GM10248 (cell line): ENCODE measurements at regions not wholly inside any gene's neighbourhood (a gene's known extent, or its start where the extent isn't known, plus 50 kb on each side); places are given as distances from the start of the nearest gene placed in this dataset.

ENCODE experiments used
- CTCF ChIA-PET: fragments of 300-600 bp; sonication (Branson Sonifier 250); formaldehyde crosslinking; extraction: SDS; loops from one replicate; lab custom pipeline; 2021; ENCODE audit warnings: antibody characterized with exemption; lab: Yijun Ruan, JAX
- POLR2A ChIA-PET: fragments of 350-650 bp; sonication (Branson Sonifier 250); formaldehyde crosslinking; extraction: SDS; loops from one replicate; lab custom pipeline; 2020; ENCODE audit warnings: antibody characterized with exemption; lab: Yijun Ruan, JAX
- DNase-seq: peaks from one replicate; pipeline ENCODE4 v3.0.0; 2012; ENCODE audit errors: extremely low spot score
- TF ChIP-seq, protein P1 (sequence below): IDR thresholded peaks from 2 replicates; pipeline ENCODE4 v1.5.1; 2012; ENCODE audit warnings: mild to moderate bottlenecking, low read depth; ENCODE audit errors: extremely low read depth, missing control alignments, control extremely low read depth

- TF ChIP-seq, protein P1, sequence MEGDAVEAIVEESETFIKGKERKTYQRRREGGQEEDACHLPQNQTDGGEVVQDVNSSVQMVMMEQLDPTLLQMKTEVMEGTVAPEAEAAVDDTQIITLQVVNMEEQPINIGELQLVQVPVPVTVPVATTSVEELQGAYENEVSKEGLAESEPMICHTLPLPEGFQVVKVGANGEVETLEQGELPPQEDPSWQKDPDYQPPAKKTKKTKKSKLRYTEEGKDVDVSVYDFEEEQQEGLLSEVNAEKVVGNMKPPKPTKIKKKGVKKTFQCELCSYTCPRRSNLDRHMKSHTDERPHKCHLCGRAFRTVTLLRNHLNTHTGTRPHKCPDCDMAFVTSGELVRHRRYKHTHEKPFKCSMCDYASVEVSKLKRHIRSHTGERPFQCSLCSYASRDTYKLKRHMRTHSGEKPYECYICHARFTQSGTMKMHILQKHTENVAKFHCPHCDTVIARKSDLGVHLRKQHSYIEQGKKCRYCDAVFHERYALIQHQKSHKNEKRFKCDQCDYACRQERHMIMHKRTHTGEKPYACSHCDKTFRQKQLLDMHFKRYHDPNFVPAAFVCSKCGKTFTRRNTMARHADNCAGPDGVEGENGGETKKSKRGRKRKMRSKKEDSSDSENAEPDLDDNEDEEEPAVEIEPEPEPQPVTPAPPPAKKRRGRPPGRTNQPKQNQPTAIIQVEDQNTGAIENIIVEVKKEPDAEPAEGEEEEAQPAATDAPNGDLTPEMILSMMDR = no peak
- ChIA-PET POLR2A (no interaction called here), CTCF (no interaction called here)
- no peak for DNase-seq
Observed at GRCh38 chr1:2896824-2897223, 95.3 kb upstream of the TTC34 start.

GRCh38 chr1:2903226-2903625 lies 101.7 kb upstream of the TTC34 start:
- TF ChIP-seq, protein P1 = no peak
- DNase-seq = no peak
- CTCF ChIA-PET = no interaction called here
- POLR2A ChIA-PET = no interaction called here

GRCh38 chr1:2904191-2904590 lies 102.7 kb upstream of the TTC34 start:
- ChIA-PET CTCF (no interaction called here), POLR2A (no interaction called here)

DNA sequence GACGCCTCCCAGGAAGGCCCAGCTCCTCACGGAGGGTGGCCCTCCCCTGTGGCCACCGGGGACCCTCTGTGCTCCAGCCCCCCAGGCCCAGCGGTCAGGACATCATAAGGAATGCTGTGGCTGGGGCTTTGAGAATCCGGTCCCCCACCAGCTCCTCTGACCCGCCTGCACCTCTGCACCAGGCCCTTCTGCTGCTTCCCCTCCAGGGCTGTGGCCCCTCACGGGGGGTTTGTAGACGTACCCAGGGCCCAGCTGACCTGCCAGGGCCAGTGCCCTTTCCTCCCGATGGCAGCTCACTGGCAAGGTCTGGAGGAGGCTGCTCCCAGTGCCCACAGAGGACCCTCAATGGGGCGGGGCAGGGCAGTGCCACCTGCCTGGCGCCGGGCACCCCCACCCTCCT lies 103.9 kb upstream of the TTC34 start:
- CTCF ChIA-PET = no interaction called here
- no peak for DNase-seq

More at GRCh38 chr1:2904191-2904590, 102.7 kb upstream of the TTC34 start:
- TF ChIP-seq, protein P1 = no peak
- DNase-seq = no peak

GRCh38 chr1:2906085-2906484 lies 104.6 kb upstream of the TTC34 start:
- DNase-seq = no peak
- CTCF ChIA-PET = no interaction called here

More for the DNA sequence above, 103.9 kb upstream of the TTC34 start:
- POLR2A ChIA-PET = no interaction called here
- TF ChIP-seq, protein P1 = no peak

GRCh38 chr1:2906620-2907019 lies 105.1 kb upstream of the TTC34 start:
- no peak for DNase-seq
- CTCF ChIA-PET = no interaction called here
- POLR2A ChIA-PET = no interaction called here
- TF ChIP-seq, protein P1 = no peak

More at GRCh38 chr1:2906085-2906484, 104.6 kb upstream of the TTC34 start:
- TF ChIP-seq, protein P1 = no peak
- POLR2A ChIA-PET = no interaction called here

DNA sequence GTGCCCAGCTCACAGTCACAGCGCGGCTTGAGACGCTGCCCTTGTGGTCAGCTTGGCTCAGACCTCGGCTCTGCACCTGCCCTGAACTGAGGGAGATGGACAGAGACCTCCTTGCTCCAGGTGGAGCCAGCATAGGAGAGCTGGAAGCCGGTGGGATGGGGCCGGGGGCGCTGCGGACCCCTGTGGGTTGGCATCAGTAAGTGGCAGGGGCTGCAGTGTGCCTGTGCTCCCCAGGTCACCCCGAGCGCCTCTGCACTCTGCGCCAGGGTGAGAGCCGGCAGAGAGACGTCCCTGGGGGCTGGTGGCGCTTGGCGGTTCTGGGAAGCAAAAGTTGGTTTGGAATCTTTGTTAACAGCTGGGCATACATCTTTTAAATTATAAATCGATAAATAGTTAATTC lies 105.6 kb upstream of the TTC34 start:
- no peak for DNase-seq
- ChIA-PET POLR2A (no interaction called here), CTCF (no interaction called here)
- TF ChIP-seq, protein P1 = no peak
